NCI-H510A treated with DMSO at 0.1 percent for 48 hours (cell line): ENCODE measurements at regions not wholly inside any gene's neighbourhood (a gene's known extent, or its start where the extent isn't known, plus 50 kb on each side); places are given as distances from the start of the nearest gene placed in this dataset.
"Not testable (repeated sequence)": the region's sequence is repeated elsewhere in the genome, so short reads cannot be mapped to it uniquely, and the experiment has no call there.

Experiments used
- DNase-seq: peaks from one replicate; lab custom pipeline; 2025; lab: John Stamatoyannopoulos, UW

DNA sequence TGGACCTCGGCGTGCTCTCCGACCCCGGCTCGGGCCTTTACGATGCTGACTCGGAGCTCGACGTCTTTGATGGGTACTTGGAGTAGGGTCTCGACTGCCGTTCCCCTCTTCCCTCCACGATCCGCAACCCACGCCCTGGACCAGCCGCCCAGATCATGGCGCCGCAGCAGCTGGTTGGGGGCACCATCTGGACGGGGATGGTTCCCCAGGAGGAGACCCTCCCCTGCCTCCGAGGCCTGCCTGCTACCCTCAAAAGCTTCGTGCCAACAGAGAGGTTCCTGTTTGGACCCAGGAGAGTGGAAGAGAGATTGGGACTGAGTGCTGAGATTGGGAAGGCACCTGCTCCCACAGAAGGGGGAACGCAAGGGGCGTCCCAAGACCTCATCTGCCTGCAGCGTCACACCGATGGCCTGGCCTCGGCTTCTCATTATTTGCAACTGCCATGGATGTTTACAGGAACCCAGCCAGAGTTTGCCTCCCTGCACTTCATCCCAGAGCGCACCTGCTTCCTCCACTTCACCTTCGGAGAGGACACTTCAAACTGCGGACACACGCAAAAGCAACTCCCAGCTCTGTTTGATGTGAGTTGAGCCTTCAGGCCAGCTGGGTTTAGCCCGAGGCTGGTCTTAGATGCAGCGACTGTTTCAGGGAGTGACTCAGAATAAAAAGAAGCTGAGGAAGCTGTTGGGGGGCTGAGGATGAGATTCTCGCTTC is 58.9 kb downstream of the GOLGA6L7 start:
- peak; percentile 73 for DNase-seq

DNA sequence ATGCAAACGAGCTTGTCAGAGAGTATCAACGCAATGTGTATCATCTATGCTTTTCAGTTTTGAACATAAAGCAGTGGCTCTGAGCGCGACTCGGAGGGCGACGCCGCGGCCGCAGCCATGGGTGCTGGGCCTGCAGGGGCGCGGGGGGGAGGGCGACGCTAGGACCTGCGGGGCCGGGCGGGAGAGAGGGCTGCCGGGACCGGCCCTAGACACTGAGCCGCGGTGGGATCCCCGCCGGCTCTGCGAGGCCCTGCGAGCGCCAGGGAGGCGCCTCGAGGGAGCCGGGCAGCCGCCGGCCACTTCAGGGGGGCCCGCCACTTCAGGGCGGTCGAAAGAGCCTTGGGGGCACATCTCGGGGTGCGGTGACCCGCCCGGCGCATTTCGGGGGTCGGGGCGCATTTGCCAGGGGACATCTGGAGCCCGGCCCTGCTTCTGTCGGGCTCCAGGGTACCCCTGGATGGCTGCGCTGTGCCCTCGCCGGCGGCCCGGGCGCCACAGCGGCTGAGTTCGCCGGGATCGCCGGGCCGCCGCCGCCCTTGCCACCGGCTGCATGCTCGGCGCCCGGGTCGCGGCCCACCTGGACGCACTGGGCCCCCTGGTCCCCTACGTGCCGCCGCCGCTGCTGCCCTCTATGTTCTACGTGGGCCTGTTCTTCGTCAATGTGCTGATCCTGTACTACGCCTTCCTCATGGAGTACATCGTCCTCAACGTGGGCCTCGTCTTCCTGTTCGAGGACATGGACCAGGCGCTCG is 59.6 kb downstream of the GOLGA6L7 start:
- not testable (repeated sequence) for DNase-seq

DNA sequence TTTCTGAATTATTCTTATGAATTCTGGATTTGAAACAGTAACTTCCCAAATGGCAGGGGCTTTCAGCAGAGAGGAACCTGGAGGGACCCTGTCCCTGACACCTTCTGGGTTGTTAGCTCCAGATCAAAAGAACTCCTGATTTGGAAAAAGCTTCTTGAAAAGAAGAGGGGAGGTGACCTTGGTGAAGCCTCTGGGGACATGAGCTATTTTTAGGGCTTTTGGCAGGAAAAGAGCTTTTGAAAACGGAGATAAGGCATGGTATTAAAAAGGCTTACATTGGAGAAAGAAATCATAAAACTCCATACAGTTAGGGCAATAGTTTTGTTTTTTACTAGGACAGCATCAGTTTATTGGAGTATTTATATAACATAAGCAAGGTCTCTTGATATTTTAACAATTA is 60.3 kb downstream of the GOLGA6L7 start:
- DNase-seq: not testable (repeated sequence)

DNA sequence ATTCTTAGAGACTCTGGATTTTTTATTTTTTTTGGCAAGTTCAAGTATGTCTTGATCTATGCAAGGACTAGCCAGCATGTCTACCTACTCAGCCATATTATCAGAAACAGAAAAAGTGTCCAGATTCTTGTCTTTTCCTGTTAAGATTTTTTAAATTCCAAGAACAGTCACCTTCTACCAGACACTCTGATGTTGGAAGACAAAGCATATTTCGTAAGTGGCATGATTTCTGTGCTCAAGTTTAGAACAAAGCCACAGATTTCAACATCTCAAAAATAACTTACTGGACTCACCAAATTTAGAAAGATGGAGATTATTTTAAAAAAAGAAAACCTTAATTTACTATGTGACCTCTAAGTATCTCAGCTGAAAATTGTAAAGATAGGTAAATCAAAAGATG is 61.9 kb downstream of the GOLGA6L7 start:
- no peak for DNase-seq

DNA sequence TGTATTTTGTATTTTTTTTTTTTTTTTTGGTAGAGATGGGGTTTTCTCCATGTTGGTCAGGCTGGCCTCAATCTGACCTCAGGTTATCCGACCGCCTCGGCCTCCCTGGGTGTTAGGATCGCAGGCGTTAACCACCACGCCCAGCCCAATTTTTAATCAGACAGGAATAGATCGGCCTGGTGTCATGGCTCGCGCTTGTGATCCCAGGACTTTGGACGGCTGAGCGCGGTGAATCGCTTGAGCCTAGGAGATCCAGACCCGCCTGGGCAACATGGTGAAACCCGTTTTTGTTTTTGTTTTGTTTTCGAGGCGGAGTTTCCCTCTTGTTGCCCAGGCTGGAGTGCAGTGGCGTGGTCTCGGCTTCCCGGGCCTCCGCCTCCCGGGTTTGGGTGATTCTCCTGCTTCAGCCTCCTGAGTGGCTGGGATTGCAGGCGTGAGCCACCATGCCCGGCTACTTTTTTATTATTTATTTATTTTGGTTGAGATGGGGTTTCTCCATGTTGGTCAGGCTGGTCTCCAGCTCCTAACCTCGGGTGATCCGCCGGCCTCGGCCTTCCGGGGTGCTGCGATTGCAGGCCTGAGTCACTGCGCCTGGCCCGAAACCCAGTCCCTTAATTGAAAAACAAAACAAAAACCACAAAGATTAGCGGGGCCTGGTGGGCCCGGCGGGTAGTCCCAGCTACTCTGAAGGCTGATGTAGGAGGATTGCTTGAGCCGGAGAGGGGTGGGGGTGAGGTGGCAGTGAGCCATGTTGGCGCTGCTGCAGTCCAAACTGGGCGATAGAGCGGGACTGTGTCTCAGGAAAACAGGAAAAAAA is 63.9 kb downstream of the GOLGA6L7 start:
- DNase-seq: not testable (repeated sequence)

- no peak for DNase-seq
Observed at GRCh38 chr15:28783873-28784272, 64.6 kb downstream of the GOLGA6L7 start.

GRCh38 chr15:28783466-28783865 is 65.0 kb downstream of the GOLGA6L7 start:
- DNase-seq: no peak

DNA sequence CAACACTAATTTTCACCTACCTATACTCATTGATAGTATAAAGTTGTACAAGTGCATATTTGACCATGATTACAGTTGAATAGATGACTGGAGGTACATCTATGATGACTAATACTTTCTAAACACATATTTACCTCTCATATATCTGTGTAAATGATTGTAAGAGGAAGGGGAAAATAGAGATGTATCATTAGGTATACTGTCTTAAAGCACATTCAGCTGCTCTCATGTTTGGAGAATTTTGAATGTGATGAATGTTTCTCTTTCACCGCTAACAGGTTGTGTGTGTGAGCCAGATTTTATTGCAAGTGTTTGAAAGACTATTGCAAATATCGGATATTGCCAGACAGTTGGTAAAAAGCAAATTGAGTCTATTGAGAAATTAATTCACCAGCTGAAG is 66.2 kb upstream of the GOLGA8M start:
- DNase-seq: not testable (repeated sequence)

DNA sequence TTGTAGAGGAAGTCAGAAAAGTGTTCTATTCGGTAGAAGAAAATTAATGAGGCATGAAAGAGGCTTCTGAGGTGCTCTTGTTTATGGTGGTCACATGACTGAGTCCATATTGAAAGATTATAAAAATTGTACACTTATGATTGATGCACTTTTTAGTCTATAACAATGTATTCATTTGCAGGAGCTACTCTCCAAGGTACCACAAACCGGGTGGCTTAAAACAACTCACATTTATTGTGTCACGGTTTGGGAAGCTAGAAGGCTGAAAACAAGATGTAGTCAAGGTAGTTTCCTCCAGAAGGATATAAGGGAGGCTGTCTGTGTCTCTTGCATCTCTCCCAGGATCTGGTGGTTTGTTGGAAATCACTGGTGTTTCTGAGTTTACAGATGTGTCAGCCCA is 60.6 kb upstream of the GOLGA8M start:
- DNase-seq: not testable (repeated sequence)
